ENCODE measurements at regions not wholly inside any gene's neighbourhood (a gene's known extent, or its start where the extent isn't known, plus 50 kb on each side); places are given as distances from the start of the nearest gene placed in this dataset.
"Not testable (repeated sequence)": the region's sequence is repeated elsewhere in the genome, so short reads cannot be mapped to it uniquely, and the experiment has no call there.

GRCh38 chr2:200102971-200103370 lies 147.6 kb downstream of the MAIP1 start:
- DNase-seq: no peak

GRCh38 chr2:200104015-200104414 lies 148.6 kb downstream of the MAIP1 start:
- DNase-seq: no peak

- no peak for DNase-seq
These were observed 152.3 kb downstream of the MAIP1 start for GRCh38 chr2:200107514-200108217.

- no peak for DNase-seq
These were observed 154.0 kb downstream of the MAIP1 start for GRCh38 chr2:200109421-200109820.

- DNase-seq: no peak
These were observed 155.0 kb downstream of the MAIP1 start for GRCh38 chr2:200110381-200110780.

- not testable (repeated sequence) for DNase-seq
These were observed 157.8 kb downstream of the MAIP1 start for GRCh38 chr2:200113016-200113799.

GRCh38 chr2:200119236-200119635 lies 163.9 kb downstream of the MAIP1 start:
- DNase-seq: no peak

GRCh38 chr2:200121931-200122330 lies 166.5 kb downstream of the MAIP1 start:
- DNase-seq: no peak

- no peak for DNase-seq
These were observed 167.3 kb downstream of the MAIP1 start for GRCh38 chr2:200122683-200123082.

GRCh38 chr2:200124665-200125368 lies 169.4 kb downstream of the MAIP1 start:
- not testable (repeated sequence) for DNase-seq

GRCh38 chr2:200125444-200126284 lies 170.3 kb downstream of the MAIP1 start:
- DNase-seq: no peak

- DNase-seq: not testable (repeated sequence)
These were observed 170.9 kb downstream of the MAIP1 start for GRCh38 chr2:200126285-200126670.

- DNase-seq: not testable (repeated sequence)
These were observed 171.3 kb downstream of the MAIP1 start for GRCh38 chr2:200126680-200127079.

- no peak for DNase-seq
These were observed 172.5 kb downstream of the MAIP1 start for GRCh38 chr2:200127848-200128247.

- DNase-seq: no peak
These were observed 172.9 kb downstream of the MAIP1 start for GRCh38 chr2:200128296-200128695.

- DNase-seq: no peak
These were observed 174.5 kb downstream of the MAIP1 start for GRCh38 chr2:200129721-200130462.

GRCh38 chr2:200130762-200131166 lies 175.4 kb downstream of the MAIP1 start:
- no peak for DNase-seq

- DNase-seq: no peak
These were observed 175.2 kb upstream of the SPATS2L start for GRCh38 chr2:200131307-200131706.

GRCh38 chr2:200135082-200135481 lies 171.4 kb upstream of the SPATS2L start:
- DNase-seq: no peak

GRCh38 chr2:200136655-200137054 lies 169.8 kb upstream of the SPATS2L start:
- no peak for DNase-seq

GRCh38 chr2:200137271-200137670 lies 169.2 kb upstream of the SPATS2L start:
- no peak for DNase-seq
